Activated naive CD4-positive, alpha-beta T cell treated with anti-CD3 and anti-CD28 coated beads, Interleukin-2, amount 10 ng/mL, durations not matched to agents 7 days and 5 days (primary cell): ENCODE measurements at regions not wholly inside any gene's neighbourhood (a gene's known extent, or its start where the extent isn't known, plus 50 kb on each side); places are given as distances from the start of the nearest gene placed in this dataset.

Experiments used
- CTCF ChIA-PET: fragments of 350-600 bp; sonication (Branson Sonifier 250); formaldehyde crosslinking; loops from one replicate; lab custom pipeline; 2021; ENCODE audit warnings: antibody characterized with exemption; lab: Charles Lee
- DNase-seq: peaks from one replicate; pipeline ENCODE4 v3.0.0-alpha.2; 2020
- H3K27ac Mint-ChIP-seq: one replicate; pipeline ENCODE4 v1.8.0; 2021; ENCODE audit warnings: mild to moderate bottlenecking, moderate library complexity, mixed read lengths
- H3K27me3 Mint-ChIP-seq: one replicate; pipeline ENCODE4 v1.8.0; 2021; ENCODE audit warnings: mild to moderate bottlenecking, mixed read lengths
- H3K36me3 Mint-ChIP-seq: one replicate; pipeline ENCODE4 v1.8.0; 2021; ENCODE audit warnings: mixed read lengths
- H3K4me1 Mint-ChIP-seq: one replicate; pipeline ENCODE4 v1.8.0; 2021; ENCODE audit warnings: mixed read lengths
- H3K4me3 Mint-ChIP-seq: one replicate; pipeline ENCODE4 v1.8.0; 2021; ENCODE audit warnings: mild to moderate bottlenecking, moderate library complexity, mixed read lengths
- H3K9me3 Mint-ChIP-seq: one replicate; pipeline ENCODE4 v1.8.0; 2021; ENCODE audit warnings: mixed read lengths

- Mint-ChIP-seq H3K27ac (no peak overlapping the region), H3K36me3 (no peaks in the 10 kb centered on the region), H3K4me3 (no peak overlapping the region), H3K9me3 (peaks cover 8% of the 10 kb centered on the region), H3K4me1 (no peaks in the 10 kb centered on the region), H3K27me3 (no peaks in the 10 kb centered on the region)
- CTCF ChIA-PET, result no interaction called here
- DNase-seq, result no peak
These were observed 1688.4 kb upstream of the CDH9 start for GRCh38 chr5:28726815-28727214.

GRCh38 chr5:28725001-28725400 is 1686.6 kb upstream of the CDH9 start:
- H3K9me3 Mint-ChIP-seq, result peaks cover 8% of the 10 kb centered on the region
- H3K27ac Mint-ChIP-seq, result no peak overlapping the region
- H3K27me3 Mint-ChIP-seq, result no peaks in the 10 kb centered on the region
- no peaks in the 10 kb centered on the region for H3K36me3 Mint-ChIP-seq
- H3K4me3 Mint-ChIP-seq, result no peak overlapping the region
- CTCF ChIA-PET, result no interaction called here
- H3K4me1 Mint-ChIP-seq, result no peaks in the 10 kb centered on the region
- DNase-seq, result no peak

- Mint-ChIP-seq H3K27ac (no peak overlapping the region), H3K4me1 (no peaks in the 10 kb centered on the region), H3K9me3 (no peaks in the 10 kb centered on the region), H3K4me3 (no peak overlapping the region), H3K36me3 (no peaks in the 10 kb centered on the region), H3K27me3 (no peaks in the 10 kb centered on the region)
- CTCF ChIA-PET, result no interaction called here
- DNase-seq, result no peak
These were observed 1676.7 kb upstream of the CDH9 start for GRCh38 chr5:28714907-28715698.

- no peaks in the 10 kb centered on the region for H3K9me3 Mint-ChIP-seq
- H3K4me3 Mint-ChIP-seq, result no peak overlapping the region
- CTCF ChIA-PET, result no interaction called here
- H3K4me1 Mint-ChIP-seq, result no peaks in the 10 kb centered on the region
- no peak overlapping the region for H3K27ac Mint-ChIP-seq
- no peaks in the 10 kb centered on the region for H3K36me3 Mint-ChIP-seq
- H3K27me3 Mint-ChIP-seq, result no peaks in the 10 kb centered on the region
- DNase-seq, result no peak
These were observed 1672.0 kb upstream of the CDH9 start for GRCh38 chr5:28710360-28710759.

GRCh38 chr5:28708472-28708871 is 1670.1 kb upstream of the CDH9 start:
- no peak overlapping the region for H3K4me3 Mint-ChIP-seq
- no peaks in the 10 kb centered on the region for H3K9me3 Mint-ChIP-seq
- no peak overlapping the region for H3K27ac Mint-ChIP-seq
- no peaks in the 10 kb centered on the region for H3K27me3 Mint-ChIP-seq
- CTCF ChIA-PET, result no interaction called here
- H3K36me3 Mint-ChIP-seq, result no peaks in the 10 kb centered on the region
- H3K4me1 Mint-ChIP-seq, result no peaks in the 10 kb centered on the region
- DNase-seq, result no peak

- Mint-ChIP-seq H3K27ac (no peak overlapping the region), H3K4me1 (no peaks in the 10 kb centered on the region), H3K36me3 (no peaks in the 10 kb centered on the region), H3K27me3 (no peaks in the 10 kb centered on the region), H3K4me3 (no peak overlapping the region), H3K9me3 (no peaks in the 10 kb centered on the region)
- CTCF ChIA-PET, result no interaction called here
- DNase-seq, result no peak
These were observed 1669.3 kb upstream of the CDH9 start for GRCh38 chr5:28707706-28708105.

GRCh38 chr5:28703651-28704260 is 1665.4 kb upstream of the CDH9 start:
- Mint-ChIP-seq H3K36me3 (no peaks in the 10 kb centered on the region), H3K27ac (no peak overlapping the region), H3K27me3 (no peaks in the 10 kb centered on the region), H3K4me3 (no peak overlapping the region), H3K9me3 (peaks cover 7% of the 10 kb centered on the region), H3K4me1 (no peaks in the 10 kb centered on the region)
- DNase-seq, result no peak
- CTCF ChIA-PET, result interaction anchor here (0.7 kb wide), 1 partner anchor 388 kb away, joined by 3 read pairs; no protein-coding TSS in a partner anchor

GRCh38 chr5:28691526-28691925 is 1653.1 kb upstream of the CDH9 start:
- DNase-seq, result no peak
- Mint-ChIP-seq H3K4me1 (no peaks in the 10 kb centered on the region), H3K9me3 (peaks cover 2% of the 10 kb centered on the region), H3K27ac (no peak overlapping the region), H3K36me3 (no peaks in the 10 kb centered on the region), H3K27me3 (no peaks in the 10 kb centered on the region), H3K4me3 (no peak overlapping the region)
- CTCF ChIA-PET, result no interaction called here

- H3K9me3 Mint-ChIP-seq, result peaks cover 6% of the 10 kb centered on the region
- no peaks in the 10 kb centered on the region for H3K27me3 Mint-ChIP-seq
- CTCF ChIA-PET, result no interaction called here
- H3K36me3 Mint-ChIP-seq, result no peaks in the 10 kb centered on the region
- DNase-seq, result no peak
- no peak overlapping the region for H3K4me3 Mint-ChIP-seq
- no peaks in the 10 kb centered on the region for H3K4me1 Mint-ChIP-seq
- no peak overlapping the region for H3K27ac Mint-ChIP-seq
These were observed 1647.4 kb upstream of the CDH9 start for GRCh38 chr5:28685794-28686193.

- no peaks in the 10 kb centered on the region for H3K27me3 Mint-ChIP-seq
- CTCF ChIA-PET, result no interaction called here
- H3K36me3 Mint-ChIP-seq, result no peaks in the 10 kb centered on the region
- no peak overlapping the region for H3K4me3 Mint-ChIP-seq
- H3K4me1 Mint-ChIP-seq, result no peaks in the 10 kb centered on the region
- no peak for DNase-seq
- H3K9me3 Mint-ChIP-seq, result peaks cover 6% of the 10 kb centered on the region
- H3K27ac Mint-ChIP-seq, result no peak overlapping the region
These were observed 1640.5 kb upstream of the CDH9 start for GRCh38 chr5:28678899-28679298.

GRCh38 chr5:28666110-28666509 is 1627.7 kb upstream of the CDH9 start:
- CTCF ChIA-PET, result no interaction called here
- H3K9me3 Mint-ChIP-seq, result peaks cover 31% of the 10 kb centered on the region
- H3K36me3 Mint-ChIP-seq, result no peaks in the 10 kb centered on the region
- no peak for DNase-seq
- H3K4me3 Mint-ChIP-seq, result no peak overlapping the region
- no peaks in the 10 kb centered on the region for H3K27me3 Mint-ChIP-seq
- no peak overlapping the region for H3K27ac Mint-ChIP-seq
- H3K4me1 Mint-ChIP-seq, result no peaks in the 10 kb centered on the region

GRCh38 chr5:28648108-28648507 is 1609.7 kb upstream of the CDH9 start:
- no peak overlapping the region for H3K27ac Mint-ChIP-seq
- no peak for DNase-seq
- no peaks in the 10 kb centered on the region for H3K36me3 Mint-ChIP-seq
- CTCF ChIA-PET, result no interaction called here
- peaks cover 6% of the 10 kb centered on the region for H3K9me3 Mint-ChIP-seq
- no peaks in the 10 kb centered on the region for H3K27me3 Mint-ChIP-seq
- H3K4me3 Mint-ChIP-seq, result no peak overlapping the region
- no peaks in the 10 kb centered on the region for H3K4me1 Mint-ChIP-seq

- DNase-seq, result no peak
- CTCF ChIA-PET, result no interaction called here
- no peak overlapping the region for H3K4me3 Mint-ChIP-seq
- no peaks in the 10 kb centered on the region for H3K36me3 Mint-ChIP-seq
- H3K9me3 Mint-ChIP-seq, result peaks cover 11% of the 10 kb centered on the region
- H3K4me1 Mint-ChIP-seq, result no peaks in the 10 kb centered on the region
- no peak overlapping the region for H3K27ac Mint-ChIP-seq
- H3K27me3 Mint-ChIP-seq, result no peaks in the 10 kb centered on the region
These were observed 1594.2 kb upstream of the CDH9 start for GRCh38 chr5:28632607-28633006.

GRCh38 chr5:28603869-28604268 is 1565.5 kb upstream of the CDH9 start:
- CTCF ChIA-PET, result no interaction called here
- Mint-ChIP-seq H3K4me3 (no peak overlapping the region), H3K9me3 (peaks cover 16% of the 10 kb centered on the region), H3K27ac (no peak overlapping the region), H3K4me1 (no peaks in the 10 kb centered on the region), H3K27me3 (no peaks in the 10 kb centered on the region), H3K36me3 (no peaks in the 10 kb centered on the region)
- no peak for DNase-seq

- H3K4me3 Mint-ChIP-seq, result no peak overlapping the region
- CTCF ChIA-PET, result no interaction called here
- peaks cover 13% of the 10 kb centered on the region for H3K9me3 Mint-ChIP-seq
- H3K27me3 Mint-ChIP-seq, result no peaks in the 10 kb centered on the region
- H3K4me1 Mint-ChIP-seq, result no peaks in the 10 kb centered on the region
- no peaks in the 10 kb centered on the region for H3K36me3 Mint-ChIP-seq
- H3K27ac Mint-ChIP-seq, result no peak overlapping the region
- DNase-seq, result no peak
These were observed 1564.0 kb upstream of the CDH9 start for GRCh38 chr5:28602429-28602828.
